ENCODE measurements at regions not wholly inside any gene's neighbourhood (a gene's known extent, or its start where the extent isn't known, plus 50 kb on each side); places are given as distances from the start of the nearest gene placed in this dataset.
"Not testable (repeated sequence)": the region's sequence is repeated elsewhere in the genome, so short reads cannot be mapped to it uniquely, and the experiment has no call there.

DNA sequence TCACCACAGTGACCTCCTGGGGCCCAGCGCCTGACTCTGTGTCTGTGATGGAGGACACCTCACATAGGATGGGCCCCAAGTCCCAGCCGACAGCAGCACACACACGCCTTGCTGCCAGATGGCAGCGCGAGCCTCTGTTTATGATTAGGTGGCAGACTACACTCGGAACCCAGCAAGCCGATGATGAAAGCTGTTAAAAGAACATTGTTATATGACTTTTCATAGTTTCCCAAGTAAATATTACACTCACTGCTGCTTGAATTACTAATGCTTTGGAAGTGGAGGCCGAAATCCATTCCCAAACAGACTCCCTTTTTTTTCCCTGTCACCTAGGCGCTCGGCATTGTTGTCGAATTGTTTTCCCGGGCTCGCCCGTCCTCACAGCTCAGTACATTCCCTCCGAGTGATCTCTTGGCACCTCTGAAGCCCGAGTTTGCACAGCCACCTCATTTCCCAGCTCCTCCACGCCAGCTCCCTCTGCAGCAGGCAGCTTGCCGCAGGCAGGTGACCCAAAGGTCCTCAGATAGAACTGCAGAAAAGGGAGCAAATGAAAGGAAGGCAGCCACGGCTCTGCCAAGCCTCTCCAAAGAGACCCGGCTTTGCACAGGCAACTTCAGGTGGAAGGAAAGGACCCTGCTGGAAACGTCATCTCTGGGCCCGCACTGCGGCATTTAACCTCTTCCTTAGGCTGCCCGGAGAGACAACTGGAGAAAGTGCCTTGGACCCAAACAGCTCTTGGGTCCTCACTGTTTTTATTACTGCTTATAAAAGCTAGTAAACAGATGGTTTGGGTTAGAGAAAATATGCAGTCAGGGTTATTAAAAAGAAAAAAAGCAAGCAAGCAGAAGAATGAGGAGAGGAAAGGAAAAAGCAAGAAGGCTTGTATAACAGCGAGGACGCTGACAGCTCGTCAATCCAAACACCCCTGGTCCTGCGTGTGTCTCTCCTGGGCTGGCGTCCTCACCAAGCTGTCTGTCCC is 72.2 kb upstream of the SLC25A33 start:
- TF ChIP-seq EP300 (IDR thresholded peaks at IDR 0.05): no peak
- TF ChIP-seq POLR2A (IDR thresholded peaks at IDR 0.05): no peak
- TF ChIP-seq, protein P1, sequence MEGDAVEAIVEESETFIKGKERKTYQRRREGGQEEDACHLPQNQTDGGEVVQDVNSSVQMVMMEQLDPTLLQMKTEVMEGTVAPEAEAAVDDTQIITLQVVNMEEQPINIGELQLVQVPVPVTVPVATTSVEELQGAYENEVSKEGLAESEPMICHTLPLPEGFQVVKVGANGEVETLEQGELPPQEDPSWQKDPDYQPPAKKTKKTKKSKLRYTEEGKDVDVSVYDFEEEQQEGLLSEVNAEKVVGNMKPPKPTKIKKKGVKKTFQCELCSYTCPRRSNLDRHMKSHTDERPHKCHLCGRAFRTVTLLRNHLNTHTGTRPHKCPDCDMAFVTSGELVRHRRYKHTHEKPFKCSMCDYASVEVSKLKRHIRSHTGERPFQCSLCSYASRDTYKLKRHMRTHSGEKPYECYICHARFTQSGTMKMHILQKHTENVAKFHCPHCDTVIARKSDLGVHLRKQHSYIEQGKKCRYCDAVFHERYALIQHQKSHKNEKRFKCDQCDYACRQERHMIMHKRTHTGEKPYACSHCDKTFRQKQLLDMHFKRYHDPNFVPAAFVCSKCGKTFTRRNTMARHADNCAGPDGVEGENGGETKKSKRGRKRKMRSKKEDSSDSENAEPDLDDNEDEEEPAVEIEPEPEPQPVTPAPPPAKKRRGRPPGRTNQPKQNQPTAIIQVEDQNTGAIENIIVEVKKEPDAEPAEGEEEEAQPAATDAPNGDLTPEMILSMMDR (IDR thresholded peaks at IDR 0.05): no peak
- peak overlapping the region in 1 of 4 donors; percentile 52 for H3K27ac ChIP-seq
- no peaks in the 10 kb centered on the region for H3K27me3 ChIP-seq
- no peaks in the 10 kb centered on the region for H3K9me3 ChIP-seq
- WGBS, 2 donors: 59 to 64% methylated on average over 29 of the region's 29 CpGs
- H3K4me1 ChIP-seq: peaks cover 0 to 4% (median 0%) of the 10 kb centered on the region in 4 donors
- H3K36me3 ChIP-seq: no peaks in the 10 kb centered on the region
- no peak for DNase-seq (ENCODE audit: low spot score in 2 of 2)
- no peak overlapping the region for H3K4me3 ChIP-seq

DNA sequence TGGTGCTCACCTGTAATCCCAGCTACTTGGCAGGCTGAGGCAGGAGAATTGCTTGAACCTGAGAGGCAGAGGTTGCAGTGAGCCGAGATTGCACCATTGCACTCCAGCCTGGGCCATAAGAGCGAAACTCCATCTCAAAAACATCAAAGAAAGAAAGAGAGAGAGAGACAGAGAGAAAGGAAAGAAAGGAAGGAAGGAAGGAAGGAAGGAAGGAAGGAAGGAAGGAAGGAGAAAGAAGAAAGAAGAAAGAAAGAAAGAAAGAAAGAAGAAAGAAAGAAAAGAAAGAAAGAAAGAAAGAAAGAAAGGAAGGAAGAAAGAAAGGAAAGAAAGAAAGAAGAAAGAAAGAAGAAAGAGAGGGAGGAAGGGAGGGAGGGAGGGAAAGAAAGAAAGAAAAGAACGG is 69.4 kb upstream of the SLC25A33 start:
- not testable (repeated sequence) for H3K4me3 ChIP-seq; H3K9me3 ChIP-seq; H3K27ac ChIP-seq; DNase-seq (ENCODE audit: low spot score in 2 of 2); H3K27me3 ChIP-seq; H3K36me3 ChIP-seq
- H3K4me1 ChIP-seq: peaks cover 0 to 13% (median 4%) of the 10 kb centered on the region in 4 donors
- 87 to 93% methylated on average over 3 of the region's 3 CpGs for WGBS, 2 donors

DNA sequence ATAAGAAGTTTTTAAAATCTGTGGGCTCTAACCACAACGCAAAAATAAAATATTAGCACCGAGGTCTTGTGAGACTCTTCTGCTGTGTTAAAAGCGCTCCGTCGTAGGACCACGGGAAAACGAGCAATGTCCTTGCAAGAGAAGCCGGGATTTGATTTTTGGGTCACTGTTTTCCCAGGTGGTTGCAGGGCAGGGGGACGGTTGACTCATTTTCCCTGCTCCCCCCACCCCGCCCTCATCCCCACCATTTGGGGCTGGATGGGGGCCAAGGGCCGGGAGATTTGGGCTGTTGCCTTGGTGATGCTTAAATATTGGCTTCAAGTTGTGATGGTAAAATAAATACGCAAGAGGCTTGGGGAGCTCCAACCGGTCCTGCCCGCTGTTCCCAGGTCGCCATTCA is 67.6 kb upstream of the SLC25A33 start:
- H3K36me3 ChIP-seq: no peaks in the 10 kb centered on the region
- H3K27me3 ChIP-seq: no peaks in the 10 kb centered on the region
- DNase-seq (ENCODE audit: low spot score in 2 of 2): no peak
- TF ChIP-seq, protein P1 (IDR thresholded peaks at IDR 0.05): no peak
- TF ChIP-seq POLR2A (IDR thresholded peaks at IDR 0.05) (no peak), EP300 (IDR thresholded peaks at IDR 0.05) (no peak)
- WGBS, 2 donors: 64 to 65% methylated on average over 15 of the region's 15 CpGs
- no peak overlapping the region for H3K27ac ChIP-seq
- H3K4me1 ChIP-seq: peaks cover 0 to 13% (median 4%) of the 10 kb centered on the region in 4 donors
- H3K4me3 ChIP-seq: no peak overlapping the region
- H3K9me3 ChIP-seq: no peaks in the 10 kb centered on the region

DNA sequence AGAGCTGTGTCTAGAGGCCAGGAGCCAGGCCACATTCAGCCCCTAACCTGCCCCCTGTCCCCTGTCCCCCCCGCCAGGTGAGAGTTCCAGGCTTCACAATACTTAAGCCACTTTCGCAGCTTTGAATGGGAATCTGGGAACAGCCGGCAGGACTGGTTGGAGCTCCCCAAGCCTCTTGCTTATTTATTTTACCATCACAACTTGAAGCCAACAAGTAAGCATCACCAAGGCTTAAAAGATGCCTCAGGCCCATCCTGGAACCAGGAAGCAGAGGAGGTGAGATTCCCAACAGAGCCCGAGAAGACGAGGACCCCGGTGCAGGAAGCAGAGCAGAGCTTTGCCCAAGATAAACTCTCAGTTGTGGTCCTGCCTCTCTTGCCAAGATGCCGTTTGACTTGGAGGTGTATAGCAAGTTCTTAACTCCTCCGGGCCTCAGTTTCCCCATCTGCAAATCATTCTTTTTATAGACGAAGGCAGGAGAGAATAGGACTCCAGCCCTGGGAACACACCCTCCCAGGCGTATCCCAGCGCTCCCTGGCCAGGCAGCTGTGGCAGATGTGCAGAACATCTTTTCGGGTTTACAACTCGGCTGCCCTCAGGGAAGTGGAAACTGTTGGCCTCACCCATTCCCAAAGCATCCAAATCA is 66.8 kb upstream of the SLC25A33 start:
- Histone ChIP-seq H3K4me3 (no peak overlapping the region), H3K4me1 (peaks cover 0 to 13% (median 2%) of the 10 kb centered on the region in 4 donors), H3K27me3 (no peaks in the 10 kb centered on the region), H3K36me3 (no peaks in the 10 kb centered on the region), H3K27ac (peak overlapping the region in 3 of 4 donors; percentile 27 to 83 (median 64)), H3K9me3 (no peaks in the 10 kb centered on the region)
- TF ChIP-seq, protein P1 (IDR thresholded peaks at IDR 0.05): no peak
- TF ChIP-seq POLR2A (IDR thresholded peaks at IDR 0.05): no peak
- no peak for TF ChIP-seq EP300 (IDR thresholded peaks at IDR 0.05)
- WGBS, 2 donors: 62 to 67% methylated on average over 12 to 13 of the region's 13 CpGs
- DNase-seq (ENCODE audit: low spot score in 2 of 2): peak in 1 of 2 donors; percentile 22

DNA sequence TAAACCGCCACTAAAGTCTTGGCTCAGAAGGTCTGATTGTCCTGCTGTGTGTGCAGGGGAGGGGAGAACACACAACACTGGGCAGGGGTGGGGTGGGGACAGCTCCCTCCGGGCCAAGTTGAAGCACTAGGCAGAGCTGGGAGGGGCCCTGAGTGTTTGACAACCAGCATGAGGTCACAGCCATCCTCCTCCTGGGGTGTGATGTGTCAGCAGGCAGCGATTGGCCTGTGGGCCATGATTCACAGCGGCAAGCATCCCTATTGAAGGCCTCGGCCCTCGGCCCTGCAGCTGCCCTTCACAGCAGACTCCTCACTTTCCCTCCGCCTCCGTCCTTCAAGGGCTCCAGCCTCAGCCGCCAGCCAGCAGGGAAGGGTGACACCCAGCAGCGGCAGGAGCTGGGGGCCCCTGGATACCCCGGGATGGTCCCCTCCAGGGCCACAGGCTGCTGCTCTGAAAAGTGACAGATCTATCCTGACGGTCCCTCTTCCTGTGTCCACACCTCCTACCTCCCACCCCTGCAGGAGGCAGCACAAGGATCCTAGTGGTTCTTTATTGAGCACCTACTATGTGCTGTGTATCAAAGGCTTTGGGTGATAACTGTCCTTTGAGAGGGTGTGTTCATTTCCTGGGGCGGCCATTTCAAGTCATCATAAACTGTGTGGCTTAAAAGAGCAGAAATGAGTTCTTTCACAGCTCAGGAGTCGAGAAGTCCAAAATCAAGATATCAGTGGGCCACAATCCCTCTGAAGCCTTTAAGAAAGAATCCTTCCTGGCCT is 66.0 kb upstream of the SLC25A33 start:
- Histone ChIP-seq H3K27me3 (no peaks in the 10 kb centered on the region), H3K9me3 (no peaks in the 10 kb centered on the region), H3K36me3 (no peaks in the 10 kb centered on the region), H3K27ac (peak overlapping the region; percentile 27 to 83 (median 54)), H3K4me1 (peaks cover 0 to 13% (median 2%) of the 10 kb centered on the region in 4 donors), H3K4me3 (no peak overlapping the region)
- DNase-seq (ENCODE audit: low spot score in 2 of 2): peak; percentile 66 to 71
- no peak for TF ChIP-seq POLR2A (IDR thresholded peaks at IDR 0.05)
- TF ChIP-seq, protein P1 (IDR thresholded peaks at IDR 0.05): no peak
- peak in 1 of 2 donors; percentile 42 for TF ChIP-seq EP300 (IDR thresholded peaks at IDR 0.05)
- WGBS, 2 donors: 46 to 51% methylated on average over 7 to 14 of the region's 14 CpGs

All from tibial nerve (tissue), 4 donors.